ENCODE measurements at regions not wholly inside any gene's neighbourhood (a gene's known extent, or its start where the extent isn't known, plus 50 kb on each side); places are given as distances from the start of the nearest gene placed in this dataset.

DNA sequence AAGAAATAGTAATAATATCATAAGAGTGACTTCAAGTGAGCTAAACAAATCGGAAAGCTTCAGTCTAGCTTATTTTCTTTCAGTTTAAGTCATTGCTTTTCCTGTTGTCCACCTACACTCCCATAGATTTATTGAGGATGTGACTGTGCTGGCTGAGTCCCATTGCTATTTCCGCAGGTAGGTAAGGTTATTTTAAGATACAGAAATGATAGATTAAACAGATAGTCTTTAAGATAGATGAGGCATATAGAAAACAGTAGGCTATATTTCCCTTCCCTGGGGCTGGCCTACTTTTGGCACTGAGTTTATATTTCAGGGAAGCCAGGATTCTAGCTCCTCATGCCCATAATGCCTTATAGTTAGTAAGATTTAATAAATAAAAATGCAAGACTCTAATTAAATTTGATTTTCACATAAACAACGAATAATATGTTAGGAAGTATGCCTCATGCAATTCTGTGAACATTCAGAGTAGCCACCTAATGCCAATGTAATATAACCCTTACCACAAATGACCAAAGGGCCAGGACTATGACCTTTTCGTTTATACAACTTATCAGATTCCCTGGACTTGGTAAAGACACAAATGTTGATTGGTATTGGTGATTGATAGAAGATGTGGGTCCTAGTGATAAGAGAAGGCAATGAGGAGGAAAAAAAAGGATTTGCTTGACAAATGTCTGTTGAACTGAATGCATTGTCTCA is 1079.3 kb downstream of the EPHA7 start:
- TF ChIP-seq, protein P1, sequence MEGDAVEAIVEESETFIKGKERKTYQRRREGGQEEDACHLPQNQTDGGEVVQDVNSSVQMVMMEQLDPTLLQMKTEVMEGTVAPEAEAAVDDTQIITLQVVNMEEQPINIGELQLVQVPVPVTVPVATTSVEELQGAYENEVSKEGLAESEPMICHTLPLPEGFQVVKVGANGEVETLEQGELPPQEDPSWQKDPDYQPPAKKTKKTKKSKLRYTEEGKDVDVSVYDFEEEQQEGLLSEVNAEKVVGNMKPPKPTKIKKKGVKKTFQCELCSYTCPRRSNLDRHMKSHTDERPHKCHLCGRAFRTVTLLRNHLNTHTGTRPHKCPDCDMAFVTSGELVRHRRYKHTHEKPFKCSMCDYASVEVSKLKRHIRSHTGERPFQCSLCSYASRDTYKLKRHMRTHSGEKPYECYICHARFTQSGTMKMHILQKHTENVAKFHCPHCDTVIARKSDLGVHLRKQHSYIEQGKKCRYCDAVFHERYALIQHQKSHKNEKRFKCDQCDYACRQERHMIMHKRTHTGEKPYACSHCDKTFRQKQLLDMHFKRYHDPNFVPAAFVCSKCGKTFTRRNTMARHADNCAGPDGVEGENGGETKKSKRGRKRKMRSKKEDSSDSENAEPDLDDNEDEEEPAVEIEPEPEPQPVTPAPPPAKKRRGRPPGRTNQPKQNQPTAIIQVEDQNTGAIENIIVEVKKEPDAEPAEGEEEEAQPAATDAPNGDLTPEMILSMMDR (IDR thresholded peaks at IDR 0.05), result no peak
- TF ChIP-seq POLR2A (IDR thresholded peaks at IDR 0.05), result no peak

Data from body of pancreas (tissue), 4 donors.